GM06990 (cell line): ENCODE measurements at regions not wholly inside any gene's neighbourhood (a gene's known extent, or its start where the extent isn't known, plus 50 kb on each side); places are given as distances from the start of the nearest gene placed in this dataset.

Experiments
- DNase-seq: peaks from one replicate; pipeline ENCODE4 v3.0.0-alpha.2; 2011; ENCODE audit not compliant: insufficient read length; ENCODE audit errors: extremely low read depth
- H3K27me3 ChIP-seq: replicated peaks from 2 replicates; pipeline ENCODE4 v1.6.0; 2011; ENCODE audit warnings: low read length; ENCODE audit not compliant: control insufficient read depth, insufficient read depth
- H3K36me3 ChIP-seq: 2 replicates; pipeline ENCODE4 v1.5.1; 2011; ENCODE audit warnings: low read length; ENCODE audit not compliant: control insufficient read depth, insufficient read depth
- H3K4me3 ChIP-seq: replicated peaks from 2 replicates; pipeline ENCODE4 v1.5.1; 2011; ENCODE audit warnings: low read depth, mild to moderate bottlenecking, control low read depth, low read length
- CTCF ChIP-seq: IDR thresholded peaks from 2 replicates; pipeline ENCODE4 v1.5.1; 2011; ENCODE audit warnings: low read length, control low read depth, mild to moderate bottlenecking, inconsistent platforms; ENCODE audit not compliant: insufficient read depth, poor library complexity, severe bottlenecking

GRCh38 chr2:10214179-10214578, 88.5 kb upstream of the HPCAL1 start:
- no peak for TF ChIP-seq CTCF
- H3K27me3 ChIP-seq, result no peaks in the 10 kb centered on the region
- no peak for DNase-seq
- H3K36me3 ChIP-seq, result no peaks in the 10 kb centered on the region
- H3K4me3 ChIP-seq, result no peak overlapping the region

DNA sequence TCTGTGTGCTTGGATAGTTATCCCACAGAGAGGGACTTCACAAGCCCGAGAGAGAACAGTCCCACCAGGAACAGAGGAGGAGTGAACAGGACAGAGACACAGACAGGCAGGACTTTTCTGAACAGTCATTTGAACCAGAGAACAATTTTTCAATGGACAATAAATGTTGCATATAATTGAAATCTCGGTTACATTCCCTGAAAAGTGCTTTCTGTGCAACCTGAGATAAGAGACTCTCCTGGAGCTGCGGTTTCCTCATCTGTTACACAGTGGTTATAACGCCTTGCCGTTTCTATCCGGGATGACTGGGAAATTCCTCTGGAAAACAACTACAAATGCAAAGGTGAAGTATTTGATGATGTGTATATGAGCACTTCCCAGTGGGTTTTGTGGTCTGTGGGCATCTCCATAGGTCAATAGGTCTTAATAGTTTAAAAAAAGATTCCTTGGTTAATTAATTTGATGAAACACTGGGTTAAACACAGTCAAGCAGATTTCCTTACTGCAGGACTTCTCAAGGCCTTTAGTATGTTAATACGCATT, 87.2 kb upstream of the HPCAL1 start:
- H3K36me3 ChIP-seq, result no peaks in the 10 kb centered on the region
- no peaks in the 10 kb centered on the region for H3K27me3 ChIP-seq
- DNase-seq, result no peak
- no peak for TF ChIP-seq CTCF
- no peak overlapping the region for H3K4me3 ChIP-seq

DNA sequence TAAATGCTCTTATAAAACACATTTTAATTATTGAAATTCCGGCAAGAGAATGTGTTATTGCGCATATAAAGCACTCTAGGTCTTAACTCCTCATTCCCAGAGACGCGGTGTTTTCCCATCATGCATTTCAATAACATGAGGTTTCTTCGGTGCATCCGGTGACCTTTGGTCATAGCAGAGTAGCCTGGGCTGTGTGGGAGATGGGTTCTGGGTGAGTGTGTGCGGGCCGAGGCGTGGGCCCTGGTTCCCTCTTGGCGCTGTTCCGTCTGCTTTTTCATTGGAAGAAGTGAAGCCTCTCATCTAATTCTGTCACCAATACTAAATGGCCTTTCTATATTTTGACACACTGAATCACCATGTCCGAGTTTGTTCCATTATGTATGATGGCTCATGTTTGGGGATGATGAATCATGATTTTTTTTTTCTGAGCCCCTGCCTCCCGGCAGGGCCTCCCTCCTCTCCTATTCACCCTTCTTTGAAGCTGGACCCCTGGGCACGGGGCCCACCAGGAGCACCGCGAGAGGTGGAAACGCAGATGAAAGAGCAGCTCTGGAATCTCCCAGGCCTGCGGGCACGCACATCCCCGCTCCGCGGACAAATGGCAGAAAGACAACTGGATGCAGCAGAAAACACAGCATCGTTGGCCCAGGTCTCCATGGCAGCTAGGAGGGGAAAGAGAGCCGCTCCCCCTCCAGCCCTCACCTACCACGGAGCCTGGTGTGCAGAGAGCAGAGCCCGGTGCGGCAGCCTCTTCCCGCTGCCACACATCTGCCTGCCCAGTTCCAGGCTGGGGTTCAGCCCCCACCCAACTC, 85.8 kb upstream of the HPCAL1 start:
- Histone ChIP-seq H3K27me3 (no peaks in the 10 kb centered on the region), H3K4me3 (no peak overlapping the region), H3K36me3 (no peaks in the 10 kb centered on the region)
- DNase-seq, result no peak
- no peak for TF ChIP-seq CTCF

DNA sequence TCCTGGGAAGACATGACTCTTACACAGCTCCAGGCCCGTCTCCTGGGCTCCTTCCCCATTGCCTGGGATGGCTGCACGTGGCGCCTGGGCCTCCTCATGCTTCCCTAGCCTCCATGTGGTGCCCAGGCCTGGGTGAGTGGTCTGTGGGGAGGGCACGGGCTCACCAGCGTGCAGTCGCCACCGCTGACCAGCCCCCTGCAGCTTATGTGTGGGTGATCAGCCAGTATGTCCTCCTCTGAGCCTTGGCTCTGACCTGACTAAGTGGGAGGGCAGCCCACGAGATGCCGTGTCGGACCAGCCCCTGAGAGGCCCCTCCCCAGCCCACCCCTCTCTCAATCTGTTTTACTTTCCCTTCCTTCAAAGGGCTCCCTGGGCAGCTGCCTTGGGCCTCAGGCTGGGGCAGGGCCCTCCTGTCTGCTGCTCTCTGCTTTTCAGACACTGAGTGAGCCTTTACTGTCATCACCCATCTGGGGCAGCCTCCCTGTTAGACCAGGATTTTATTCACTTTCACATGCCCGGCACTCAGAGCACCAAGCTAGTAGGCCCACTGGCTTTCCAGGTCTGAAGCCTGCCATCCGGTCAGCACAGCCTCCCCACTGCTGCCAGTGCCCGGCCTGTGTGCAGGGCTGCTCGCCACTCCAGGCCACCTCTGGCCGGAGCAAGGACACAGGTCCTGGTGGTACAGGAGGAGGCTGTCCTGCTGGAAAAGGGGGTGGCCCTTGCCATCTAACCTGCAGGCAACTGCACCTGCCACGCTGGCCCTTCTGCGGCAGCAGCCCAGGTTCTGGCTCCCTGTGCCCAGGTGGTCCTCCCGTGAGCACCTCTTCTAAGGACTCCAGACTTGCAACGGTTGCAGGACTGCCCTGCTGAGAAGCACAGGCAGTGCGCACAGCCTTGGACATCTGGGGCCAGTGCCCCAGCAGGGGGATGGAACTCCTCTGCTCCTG, 84.9 kb upstream of the HPCAL1 start:
- TF ChIP-seq CTCF, result no peak
- Histone ChIP-seq H3K27me3 (no peaks in the 10 kb centered on the region), H3K4me3 (no peak overlapping the region), H3K36me3 (no peaks in the 10 kb centered on the region)
- no peak for DNase-seq

GRCh38 chr2:10220045-10220901, 82.4 kb upstream of the HPCAL1 start:
- Histone ChIP-seq H3K4me3 (no peak overlapping the region), H3K36me3 (no peaks in the 10 kb centered on the region), H3K27me3 (no peaks in the 10 kb centered on the region)
- no peak for TF ChIP-seq CTCF
- no peak for DNase-seq
